GM18520 (cell line): ENCODE measurements at regions not wholly inside any gene's neighbourhood (a gene's known extent, or its start where the extent isn't known, plus 50 kb on each side); places are given as distances from the start of the nearest gene placed in this dataset.

Experiments used
- ATAC-seq: cut with Tn5 transposase; IDR thresholded peaks from one replicate; pipeline ENCODE4 v1.9.1; 2021; ENCODE audit not compliant: unreplicated experiment

GRCh38 chr22:22042599-22043295 lies 60.2 kb upstream of the TOP3B start:
- ATAC-seq, result no peak

GRCh38 chr22:22042009-22042408 lies 59.4 kb upstream of the TOP3B start:
- no peak for ATAC-seq

GRCh38 chr22:22040908-22041307 lies 58.3 kb upstream of the TOP3B start:
- no peak for ATAC-seq

GRCh38 chr22:22040472-22040871 lies 57.9 kb upstream of the TOP3B start:
- ATAC-seq, result no peak

GRCh38 chr22:22039286-22040074 lies 56.9 kb upstream of the TOP3B start:
- no peak for ATAC-seq

GRCh38 chr22:22038178-22038880 lies 55.7 kb upstream of the TOP3B start:
- no peak for ATAC-seq

- no peak for ATAC-seq
Observed at GRCh38 chr22:22037740-22038139, 55.2 kb upstream of the TOP3B start.

GRCh38 chr22:22037229-22037628 lies 54.6 kb upstream of the TOP3B start:
- ATAC-seq, result no peak

GRCh38 chr22:22036588-22036987 lies 54.0 kb upstream of the TOP3B start:
- no peak for ATAC-seq

- ATAC-seq, result no peak
Observed at GRCh38 chr22:22035771-22036314, 53.3 kb upstream of the TOP3B start.

- ATAC-seq, result no peak
Observed at GRCh38 chr22:22035203-22035602, 52.6 kb upstream of the TOP3B start.

GRCh38 chr22:22034469-22035132 lies 52.0 kb upstream of the TOP3B start:
- ATAC-seq, result no peak

GRCh38 chr22:22033803-22034468 lies 51.3 kb upstream of the TOP3B start:
- no peak for ATAC-seq

- ATAC-seq, result no peak
Observed at GRCh38 chr22:22032906-22033802, 50.6 kb upstream of the TOP3B start.

GRCh38 chr22:22032099-22032905 lies 49.7 kb upstream of the TOP3B start:
- ATAC-seq, result no peak
